ENCODE measurements at regions not wholly inside any gene's neighbourhood (a gene's known extent, or its start where the extent isn't known, plus 50 kb on each side); places are given as distances from the start of the nearest gene placed in this dataset.

DNA sequence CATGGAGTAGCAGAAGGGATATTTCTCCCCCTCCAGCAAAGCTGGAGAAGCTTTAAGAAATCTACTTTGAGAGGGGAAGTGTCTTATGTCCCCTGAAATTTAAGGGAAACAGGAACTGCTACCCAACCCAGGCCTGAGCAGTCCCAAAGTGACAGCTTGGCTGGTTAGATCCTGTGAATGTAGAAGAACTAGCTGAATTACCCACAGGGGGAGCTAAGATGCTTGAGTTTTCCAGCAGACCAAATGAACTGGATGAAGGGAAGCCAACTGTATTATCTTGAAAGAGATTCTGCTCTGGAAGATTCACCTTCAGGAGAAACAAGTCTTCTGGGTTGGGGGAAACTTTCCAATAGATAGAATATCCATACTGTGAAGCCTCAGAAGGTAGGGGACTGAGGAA lies 303.3 kb upstream of the MMS22L start:
- no peak for DNase-seq (ENCODE audit: low read depth, low spot score)

DNA sequence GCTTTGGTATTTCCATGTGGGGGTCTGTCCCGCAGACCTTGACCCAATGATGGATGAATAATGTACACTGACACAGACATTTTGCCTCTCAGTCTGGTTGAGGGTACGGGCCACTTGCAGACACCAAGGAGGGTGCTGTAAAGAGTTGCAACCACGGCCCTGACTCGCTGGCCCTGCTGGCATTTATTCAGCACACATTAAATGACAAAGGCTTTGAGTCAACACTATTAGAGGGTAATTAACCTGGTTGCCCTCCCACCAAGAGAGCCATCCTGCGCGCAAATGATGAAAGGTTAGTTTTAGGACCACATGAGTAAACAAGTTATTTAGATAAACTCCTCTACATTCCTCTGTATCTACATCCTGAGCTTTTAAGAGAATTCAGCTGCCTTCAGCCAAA lies 308.9 kb upstream of the MMS22L start:
- DNase-seq (ENCODE audit: low read depth, low spot score), result no peak

DNA sequence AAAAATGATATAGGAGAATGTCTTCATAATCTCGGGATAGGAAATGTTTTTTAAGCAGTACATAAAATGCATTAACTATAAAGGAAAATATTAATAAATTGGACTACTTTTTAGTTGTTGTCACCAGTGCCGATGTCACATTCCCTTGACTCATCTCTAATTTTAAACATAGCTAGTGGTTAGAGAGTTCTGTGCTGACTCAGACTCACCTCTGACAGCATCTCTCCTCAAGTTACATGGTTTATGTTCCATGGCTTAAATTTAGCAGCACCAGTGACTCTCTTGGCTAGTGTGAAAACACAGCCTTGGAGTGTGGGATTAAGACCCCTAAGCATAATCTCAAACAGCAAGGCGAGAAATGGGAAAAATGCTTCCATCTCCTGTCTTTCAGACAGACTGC lies 311.8 kb upstream of the MMS22L start:
- no peak for DNase-seq (ENCODE audit: low read depth, low spot score)

DNA sequence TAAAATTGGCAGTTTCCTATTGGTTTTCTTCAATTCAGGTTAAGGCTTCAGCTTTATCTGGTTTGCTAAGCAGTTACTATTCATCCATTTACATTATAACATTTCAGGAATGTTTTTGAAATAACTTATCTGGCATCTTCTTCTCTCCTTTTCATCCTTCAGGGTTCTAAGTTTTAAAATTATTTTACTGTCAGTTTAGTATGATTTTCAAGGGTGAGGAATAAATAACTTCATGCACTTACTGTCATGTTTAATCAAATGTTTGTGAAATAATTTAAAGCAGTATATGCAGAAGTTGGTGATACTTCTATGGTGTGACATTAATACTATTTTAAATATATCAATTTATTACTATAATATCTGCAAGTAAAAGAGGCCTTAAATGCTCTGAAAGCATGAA lies 338.1 kb upstream of the MMS22L start:
- no peak for DNase-seq (ENCODE audit: low read depth, low spot score)

DNA sequence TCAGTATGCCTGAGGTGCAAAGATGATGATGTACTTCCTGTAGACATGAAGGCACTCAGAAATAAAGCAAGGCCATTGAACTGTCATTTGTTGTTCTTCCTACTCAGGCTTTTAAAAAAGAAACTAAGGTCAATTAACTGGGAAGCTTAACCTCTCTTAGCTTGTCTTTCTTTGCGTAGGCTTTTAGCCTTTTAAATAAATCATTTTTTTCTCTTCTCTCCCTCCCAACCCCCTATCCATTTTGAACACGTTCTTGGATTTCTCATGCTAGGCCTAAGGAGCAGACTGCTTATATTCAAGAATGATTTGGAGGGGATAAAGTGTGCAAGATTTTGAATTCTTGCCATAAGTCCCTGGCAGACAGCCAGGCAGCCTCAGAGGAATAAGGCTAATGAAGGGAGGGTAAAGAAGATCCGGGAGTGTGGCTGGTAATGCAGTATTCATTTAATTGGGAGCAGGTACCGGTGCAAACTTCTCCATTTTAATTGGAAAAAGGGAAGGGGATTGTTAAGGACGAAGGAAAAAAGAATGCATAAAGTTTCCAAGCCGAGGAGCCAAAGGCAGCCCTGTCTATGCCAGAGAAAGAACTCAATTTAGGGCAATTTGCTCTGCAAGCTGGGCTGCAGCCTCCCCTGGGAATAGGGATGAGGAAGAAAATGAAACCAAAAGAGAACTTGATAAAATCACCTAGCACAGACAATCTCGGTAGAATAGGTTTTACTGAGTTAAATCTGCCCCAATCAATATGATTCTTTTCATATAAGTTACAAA lies 343.8 kb upstream of the MMS22L start:
- no peak for DNase-seq (ENCODE audit: low read depth, low spot score)

DNA sequence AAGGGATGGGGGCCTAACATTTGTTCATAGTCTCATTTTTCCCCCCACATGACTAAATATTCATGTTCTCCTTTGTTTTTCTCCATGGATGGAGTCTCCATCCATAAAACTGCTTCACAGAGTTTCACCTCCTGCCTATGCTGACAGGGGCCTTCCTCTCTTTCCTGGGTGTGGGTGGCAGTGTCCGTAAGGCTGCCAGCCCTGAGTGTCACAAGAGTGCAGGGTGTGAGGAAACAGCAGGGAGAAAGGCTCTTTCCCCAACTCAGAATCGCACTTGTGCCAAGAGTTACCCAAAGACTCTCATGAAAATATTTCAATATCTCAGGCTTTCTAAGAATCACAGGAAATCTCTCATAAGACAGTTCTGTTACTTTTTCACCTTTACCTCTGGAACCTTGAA lies 346.2 kb upstream of the MMS22L start:
- no peak for DNase-seq (ENCODE audit: low read depth, low spot score)

DNA sequence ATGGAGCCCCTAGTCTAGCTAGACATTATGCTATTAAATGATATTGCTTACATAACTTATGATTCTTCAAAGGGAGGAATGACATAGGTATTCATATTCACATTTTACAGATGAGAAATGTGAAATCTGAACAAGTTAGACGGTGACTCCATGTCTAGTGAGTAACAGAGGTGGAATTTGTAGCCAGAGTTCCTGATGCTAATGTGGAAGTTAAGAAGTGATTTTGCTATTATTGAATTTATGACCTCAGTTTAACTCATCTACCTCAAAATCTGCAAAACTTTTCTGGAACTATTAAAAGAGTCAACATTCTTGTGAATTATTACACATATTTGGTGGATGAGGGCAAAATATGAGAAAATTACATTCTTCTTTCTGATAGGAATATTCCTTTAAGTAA lies 347.6 kb upstream of the MMS22L start:
- DNase-seq (ENCODE audit: low read depth, low spot score), result no peak

DNA sequence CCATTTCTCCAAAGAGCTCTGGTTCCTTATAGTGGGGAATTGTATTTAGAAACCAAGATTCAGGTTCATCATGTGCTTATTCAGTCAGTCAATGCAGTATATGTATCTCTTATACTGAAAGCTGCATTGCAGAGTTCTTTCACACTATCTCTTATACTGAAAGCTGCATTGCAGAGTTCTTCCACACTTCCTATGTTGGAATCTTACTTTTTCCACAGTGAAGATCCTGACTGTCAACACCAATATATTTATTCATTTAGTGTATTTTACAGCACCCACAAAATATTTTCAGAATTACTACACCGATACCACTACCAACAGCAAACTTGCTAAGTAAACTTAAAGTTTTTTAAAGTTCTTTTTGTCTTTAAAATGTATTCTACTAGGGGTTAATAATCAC lies 349.3 kb upstream of the MMS22L start:
- no peak for DNase-seq (ENCODE audit: low read depth, low spot score)

DNA sequence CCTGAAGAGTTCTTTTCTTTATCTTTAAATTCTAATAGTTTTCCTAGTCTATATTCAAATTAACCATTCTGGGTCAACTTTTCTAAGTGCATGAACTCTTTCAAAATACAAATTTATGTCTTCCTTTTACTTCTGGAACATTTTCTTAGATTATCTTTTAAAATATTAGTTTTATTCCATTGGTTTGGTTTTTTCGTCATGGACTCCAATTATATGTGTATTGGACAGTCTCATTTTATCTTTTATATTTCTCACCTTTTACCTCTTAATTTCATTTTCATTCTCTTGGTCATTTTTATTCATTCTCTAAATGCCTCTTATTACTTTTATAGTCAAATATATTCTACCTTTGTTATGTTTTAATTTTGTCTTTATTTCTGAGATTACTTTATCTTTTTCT lies 356.7 kb upstream of the MMS22L start:
- no peak for DNase-seq (ENCODE audit: low read depth, low spot score)

DNA sequence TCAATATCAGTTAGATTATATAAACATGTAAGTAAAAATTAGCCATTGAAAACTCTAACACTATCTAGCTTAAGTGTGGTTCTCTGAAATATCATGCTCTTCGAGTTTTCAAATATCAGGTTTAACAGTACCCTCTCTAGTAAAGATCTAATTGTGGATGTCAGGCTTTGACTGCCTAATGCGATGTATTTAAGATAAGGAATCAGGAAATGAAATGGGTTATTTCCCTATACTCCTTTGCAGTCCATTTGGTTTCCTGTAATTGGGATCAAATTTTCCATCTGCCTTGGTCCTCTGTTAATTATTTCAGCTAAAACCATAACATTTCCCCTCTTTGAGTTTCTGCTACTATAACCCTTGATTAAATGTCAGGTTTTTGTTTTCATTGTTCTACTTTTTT lies 361.3 kb upstream of the MMS22L start:
- no peak for DNase-seq (ENCODE audit: low read depth, low spot score)

DNA sequence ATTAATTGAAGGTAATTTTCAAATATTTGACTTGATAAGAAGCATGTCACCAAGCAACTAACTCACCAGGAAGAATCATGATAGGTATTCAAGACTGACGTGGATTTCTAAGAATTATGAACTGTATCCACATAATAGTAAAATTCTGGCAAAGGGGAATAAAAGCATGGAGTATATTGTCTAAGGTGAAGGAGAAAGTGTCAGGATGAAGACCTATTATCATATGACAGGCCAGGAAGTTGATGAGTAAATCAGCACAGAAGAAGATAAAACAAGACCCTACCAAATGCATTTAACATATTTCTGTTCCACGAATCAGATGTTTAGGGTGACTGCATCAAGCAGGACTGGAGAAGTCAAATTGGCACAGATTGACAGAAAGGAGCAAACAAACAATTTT lies 362.7 kb upstream of the MMS22L start:
- DNase-seq (ENCODE audit: low read depth, low spot score), result no peak

DNA sequence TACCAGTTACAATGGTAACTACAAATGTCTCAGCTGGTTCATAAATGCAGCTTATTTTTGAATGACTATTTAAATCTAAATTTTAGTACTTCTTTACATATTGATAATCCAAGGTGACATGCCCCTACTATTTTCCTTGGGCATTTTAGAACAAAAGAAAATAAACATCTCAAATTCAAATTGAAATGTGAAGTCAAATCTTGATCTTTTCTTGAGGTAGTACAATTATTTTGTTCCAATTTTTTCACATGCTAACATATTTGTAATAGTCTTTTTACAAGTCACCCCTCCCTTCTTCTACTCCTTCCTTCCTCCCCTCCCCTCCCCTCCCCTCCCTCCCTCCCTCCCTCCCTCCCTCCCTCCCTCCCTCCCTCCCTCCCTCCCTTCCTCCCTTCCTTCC lies 370.1 kb upstream of the MMS22L start:
- no peak for DNase-seq (ENCODE audit: low read depth, low spot score)

DNA sequence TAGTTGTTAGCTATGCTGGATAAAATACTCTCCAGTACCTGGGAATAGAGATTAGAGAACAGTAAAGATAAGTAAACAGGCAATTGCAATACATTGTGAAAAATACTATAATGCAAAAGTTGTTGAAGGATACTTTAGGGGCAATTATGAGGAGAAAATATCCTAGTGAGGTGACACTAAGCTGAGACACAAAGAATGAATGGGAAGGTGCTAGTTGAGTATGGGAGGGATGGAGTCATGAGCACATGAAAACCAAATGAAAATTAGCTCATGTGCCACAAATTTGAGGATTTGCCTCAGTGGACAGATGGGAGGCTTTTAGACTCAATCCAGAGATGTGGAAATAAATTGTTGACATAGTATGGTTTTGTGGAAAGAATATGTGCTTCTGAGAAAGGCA lies 370.5 kb upstream of the MMS22L start:
- no peak for DNase-seq (ENCODE audit: low read depth, low spot score)

DNA sequence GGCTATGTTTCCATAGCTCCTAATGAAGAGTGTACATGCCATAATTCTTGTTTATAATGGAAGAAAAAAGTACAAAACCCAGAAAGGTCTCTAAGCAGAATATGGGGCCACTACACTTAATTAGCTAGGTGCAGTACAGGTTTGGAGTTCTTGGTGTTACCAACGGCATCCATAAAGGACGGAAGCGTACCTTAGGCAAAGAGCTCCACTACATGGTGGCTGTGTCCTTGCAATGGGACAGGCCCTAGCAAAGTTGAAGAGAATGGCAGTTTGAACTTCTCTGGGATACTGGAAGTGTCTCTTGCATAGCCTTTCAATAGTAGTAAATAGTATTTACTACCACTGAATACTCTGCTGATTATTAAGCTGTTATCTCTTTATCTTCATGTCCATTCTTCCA lies 371.7 kb upstream of the MMS22L start:
- DNase-seq (ENCODE audit: low read depth, low spot score), result no peak

DNA sequence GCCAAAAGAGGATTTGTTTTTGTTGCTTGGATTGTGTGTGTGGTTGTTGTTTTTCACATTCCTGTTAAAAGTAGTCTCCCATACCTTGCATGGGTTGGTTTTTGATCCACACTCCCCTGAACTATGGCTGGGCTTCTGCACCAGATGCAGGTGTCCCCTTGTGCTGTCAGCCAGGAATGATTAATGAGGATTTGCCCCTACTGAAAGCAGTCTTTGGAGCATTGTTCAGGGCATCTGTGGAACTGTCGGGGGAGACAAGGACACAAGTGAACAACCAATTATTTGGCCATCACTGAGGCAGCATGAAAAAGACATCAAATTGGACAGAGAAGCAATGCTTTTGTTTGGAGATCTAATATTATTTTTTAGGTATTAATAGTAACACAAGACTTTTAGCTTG lies 373.2 kb upstream of the MMS22L start:
- DNase-seq (ENCODE audit: low read depth, low spot score), result no peak

DNA sequence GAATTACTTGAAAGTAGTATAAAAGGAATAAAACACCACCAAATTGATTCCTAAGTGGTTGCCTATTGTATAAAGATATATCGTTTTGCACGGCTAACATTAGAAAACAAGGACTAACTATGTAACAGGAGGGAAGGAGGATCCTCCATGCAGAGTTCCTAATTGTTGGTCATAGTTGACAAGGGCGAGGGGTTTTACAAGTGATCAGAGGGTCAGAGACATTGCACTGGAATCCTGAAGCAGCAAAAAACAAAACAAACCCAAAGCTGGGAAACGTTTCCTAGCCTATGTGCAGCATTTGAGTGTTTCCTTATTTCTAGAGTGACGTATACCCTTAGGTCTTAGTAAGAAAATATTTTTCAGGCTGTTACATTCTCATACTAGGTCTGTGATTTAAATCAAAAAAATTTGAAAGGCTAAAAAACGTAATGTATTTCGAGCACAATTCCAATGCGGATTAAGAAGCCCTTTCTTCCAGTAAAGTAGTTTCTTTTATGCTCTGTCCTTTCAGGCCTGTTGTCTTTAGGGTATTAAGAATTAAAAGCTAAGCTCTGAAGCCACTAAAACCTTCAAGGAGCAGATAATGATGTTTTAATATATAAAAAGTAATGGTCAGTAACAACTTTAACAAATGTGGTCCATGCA lies 373.8 kb upstream of the MMS22L start:
- DNase-seq (ENCODE audit: low read depth, low spot score), result no peak

DNA sequence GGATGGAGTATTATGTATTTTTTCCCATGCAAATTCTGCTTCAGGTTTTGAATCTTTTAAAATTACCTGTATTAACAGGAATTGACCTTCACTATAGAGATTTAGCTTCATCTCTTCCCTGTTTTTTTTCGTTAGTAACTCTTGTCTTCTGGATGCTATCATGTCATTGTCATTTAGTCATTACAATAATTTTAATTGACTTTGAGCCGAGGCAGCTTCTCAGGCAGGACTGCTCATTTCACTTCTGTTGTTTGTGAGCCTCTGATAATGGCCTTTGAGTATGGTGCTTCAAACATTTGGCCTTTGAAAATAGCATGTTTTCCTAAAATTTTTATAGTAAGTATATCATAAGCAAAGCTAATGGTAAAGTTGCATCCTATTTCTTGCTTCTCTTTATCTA lies 375.1 kb upstream of the MMS22L start:
- DNase-seq (ENCODE audit: low read depth, low spot score), result no peak

DNA sequence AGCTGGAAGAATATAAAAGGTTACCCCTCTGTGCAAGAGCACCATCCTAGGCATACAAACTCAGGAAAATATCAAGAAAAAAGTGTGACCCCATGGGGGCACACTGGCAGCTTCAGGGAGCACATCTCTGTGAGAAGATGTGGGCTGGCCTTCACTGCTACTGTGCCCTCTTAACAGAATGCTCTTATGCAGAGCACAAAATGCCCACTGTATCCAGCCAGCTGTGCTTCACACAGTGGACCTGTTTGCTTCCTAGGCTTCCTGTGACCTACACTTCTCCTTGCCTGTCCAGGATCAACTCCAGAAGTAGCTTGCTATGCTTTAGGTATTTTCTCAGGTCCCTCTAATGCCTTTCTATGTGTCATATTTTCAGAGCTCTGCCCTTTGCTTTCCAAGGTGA lies 380.2 kb upstream of the MMS22L start:
- no peak for DNase-seq (ENCODE audit: low read depth, low spot score)

DNA sequence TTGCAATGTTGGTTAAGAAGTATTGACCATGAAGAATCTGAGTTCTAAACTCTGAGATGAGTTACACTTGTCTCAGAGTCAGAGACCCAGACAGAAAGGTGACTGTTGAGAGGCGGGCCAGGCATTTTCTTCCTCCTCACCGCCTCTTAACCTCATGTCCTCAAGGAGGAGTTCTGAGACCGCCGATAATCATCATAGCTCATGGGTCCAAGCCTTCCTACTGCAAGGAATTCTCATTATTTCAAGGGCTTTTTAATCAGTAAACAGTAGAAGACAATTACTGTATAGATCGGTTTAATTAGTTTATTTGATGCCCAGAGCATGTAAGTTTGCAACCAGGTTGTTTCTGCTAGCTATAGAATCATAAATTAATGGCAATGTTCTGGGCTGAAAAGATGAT lies 382.4 kb upstream of the MMS22L start:
- no peak for DNase-seq (ENCODE audit: low read depth, low spot score)

DNA sequence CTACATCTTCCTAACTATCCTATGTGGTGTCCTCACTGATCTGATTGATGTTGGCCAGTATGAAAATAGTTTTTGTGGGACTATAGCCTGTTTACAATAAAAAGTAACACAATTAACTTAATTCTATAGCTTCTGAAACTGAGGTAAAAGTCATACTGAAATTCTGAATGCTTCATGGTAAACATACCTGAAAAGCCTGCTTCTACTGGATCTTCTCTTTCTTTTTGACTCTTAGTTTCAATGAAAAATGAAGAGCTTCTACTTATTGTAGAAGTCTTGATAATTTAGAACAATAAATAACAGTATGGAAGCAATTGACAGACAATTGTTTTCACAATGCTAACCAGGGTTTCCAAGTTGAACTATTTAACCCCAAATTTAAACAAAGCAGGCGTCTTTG lies 383.9 kb upstream of the MMS22L start:
- no peak for DNase-seq (ENCODE audit: low read depth, low spot score)

DNA sequence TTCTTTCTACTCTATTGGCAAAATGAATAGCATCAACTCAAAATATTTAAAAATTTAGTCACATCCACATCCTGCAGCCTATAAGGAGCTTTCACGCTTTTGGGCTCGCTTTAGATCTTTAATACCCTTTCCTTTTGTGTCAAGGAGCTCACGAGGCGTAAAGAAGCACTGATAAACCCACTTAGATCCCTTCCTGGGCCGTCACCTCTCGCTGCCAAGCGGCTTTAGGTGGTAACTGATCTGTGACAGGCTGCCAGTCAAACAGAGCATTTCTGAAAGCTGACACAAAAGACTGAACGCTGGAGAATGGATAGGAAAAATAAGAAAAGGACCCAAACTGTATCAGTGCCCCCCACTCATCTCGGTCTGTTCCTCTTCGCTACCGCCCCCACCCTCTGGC lies 385.7 kb upstream of the MMS22L start:
- no peak for DNase-seq (ENCODE audit: low read depth, low spot score)

DNA sequence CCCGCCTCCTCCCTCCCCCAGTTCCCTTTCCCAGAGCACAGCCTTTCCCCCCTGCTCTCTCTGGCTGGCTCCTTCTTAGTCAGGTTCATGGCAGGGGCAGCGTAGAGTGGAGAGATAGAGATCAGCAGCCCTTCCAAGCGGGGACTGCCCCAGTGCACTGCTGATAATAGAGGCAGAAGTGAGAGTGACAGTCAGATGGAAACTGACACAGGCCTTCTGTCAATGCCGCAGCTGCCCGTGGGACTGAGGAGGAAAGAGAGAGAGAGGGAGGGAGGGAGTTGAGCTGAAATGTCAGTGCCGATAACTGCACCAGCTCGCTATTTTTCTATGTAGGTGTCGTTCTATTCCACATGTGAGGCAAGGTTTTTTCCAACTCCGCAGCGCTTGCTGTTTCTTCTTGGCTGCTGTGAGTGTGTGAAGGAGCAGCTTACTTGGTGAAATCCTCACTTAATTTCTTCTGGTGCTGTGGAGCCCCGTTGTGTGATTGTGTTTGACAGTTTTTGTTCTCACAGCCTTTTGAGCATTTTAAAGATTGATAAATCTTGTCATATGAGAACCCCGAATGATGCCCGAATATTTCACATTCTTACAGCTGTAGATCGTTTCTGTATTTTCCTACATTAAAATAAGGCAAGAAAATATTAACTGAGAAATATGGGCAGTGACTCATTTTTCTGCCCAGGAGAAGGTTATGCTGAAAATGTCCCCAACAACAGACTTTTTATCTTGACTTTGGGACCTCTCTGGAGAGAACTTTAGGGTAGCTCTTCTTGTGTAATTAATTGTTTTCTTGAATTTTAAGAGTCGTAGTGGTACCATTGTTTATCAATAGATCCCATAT lies 386.4 kb upstream of the MMS22L start:
- DNase-seq (ENCODE audit: low read depth, low spot score), result no peak

DNA sequence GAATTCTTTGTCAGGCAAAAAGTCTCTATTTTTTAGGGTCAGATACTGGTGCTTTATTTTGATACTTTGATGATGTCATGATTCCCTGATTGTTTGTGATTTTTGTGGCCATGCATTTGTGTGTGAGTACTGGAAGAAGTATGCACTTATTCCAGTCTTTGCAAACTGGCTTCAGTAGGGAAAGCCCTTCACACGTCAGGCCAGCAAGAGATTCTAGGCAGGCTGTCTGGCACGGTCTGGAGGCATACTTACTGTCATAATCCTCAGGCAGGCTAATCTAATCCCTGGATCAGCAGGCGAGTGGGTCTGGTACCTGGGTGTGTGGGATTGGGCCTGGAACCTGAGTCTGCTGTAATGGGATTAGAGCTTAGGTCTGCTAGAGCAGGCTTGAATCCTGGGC lies 391.8 kb upstream of the MMS22L start:
- no peak for DNase-seq (ENCODE audit: low read depth, low spot score)

Data from smooth muscle cell of the brain vasculature (primary cell).